ENCODE measurements at regions not wholly inside any gene's neighbourhood (a gene's known extent, or its start where the extent isn't known, plus 50 kb on each side); places are given as distances from the start of the nearest gene placed in this dataset.
"Not testable (repeated sequence)": the region's sequence is repeated elsewhere in the genome, so short reads cannot be mapped to it uniquely, and the experiment has no call there.

GRCh38 chr7:121744319-121744718 lies 128.6 kb upstream of the PTPRZ1 start:
- H3K4me3 ChIP-seq (ENCODE audit: low read length) = no peak overlapping the region
- no peak overlapping the region for H4K5ac ChIP-seq (ENCODE audit: low read length)
- no peaks in the 10 kb centered on the region for H3K4me1 ChIP-seq (ENCODE audit: control insufficient read depth, low read depth, low read length)
- no peaks in the 10 kb centered on the region for H3K36me3 ChIP-seq (ENCODE audit: control insufficient read depth, insufficient read depth, low read length)
- no peaks in the 10 kb centered on the region for H3K79me1 ChIP-seq (ENCODE audit: low read length)
- H3K27ac ChIP-seq (ENCODE audit: low read depth, low read length) = no peak overlapping the region
- no peak overlapping the region for H4K8ac ChIP-seq (ENCODE audit: low read depth, low read length)
- H3K4ac ChIP-seq (ENCODE audit: low read depth, low read length) = no peak overlapping the region
- no peak overlapping the region for H2BK120ac ChIP-seq (ENCODE audit: low read depth, low read length)
- H3K4me2 ChIP-seq (ENCODE audit: low read length) = no peak overlapping the region
- H2BK15ac ChIP-seq (replicated peaks; ENCODE audit: low read depth) = no peak overlapping the region
- H2AK5ac ChIP-seq (ENCODE audit: low read length) = no peak overlapping the region
- no CpG with 5 or more reads among the region's 3 CpGs for WGBS (ENCODE audit: extremely low coverage, insufficient coverage, low lambda C conversion rate)
- H3K79me2 ChIP-seq (ENCODE audit: control insufficient read depth, insufficient read depth, low read length) = no peaks in the 10 kb centered on the region
- no peak overlapping the region for H3K9ac ChIP-seq (ENCODE audit: low read length)
- no peak overlapping the region for H2BK5ac ChIP-seq (ENCODE audit: low read length)
- no peaks in the 10 kb centered on the region for H3K27me3 ChIP-seq (ENCODE audit: insufficient read depth, low read length, poor library complexity)
- no peak for DNase-seq
- H3K18ac ChIP-seq (ENCODE audit: low read length) = no peak overlapping the region
- H3K23ac ChIP-seq (ENCODE audit: low read length) = no peak overlapping the region
- no peak overlapping the region for H3K56ac ChIP-seq (ENCODE audit: low read length)

GRCh38 chr7:121741896-121742295 lies 131.1 kb upstream of the PTPRZ1 start:
- Histone ChIP-seq H4K8ac (ENCODE audit: low read depth, low read length) (no peak overlapping the region), H2BK5ac (ENCODE audit: low read length) (no peak overlapping the region), H3K23ac (ENCODE audit: low read length) (no peak overlapping the region), H3K27me3 (ENCODE audit: insufficient read depth, low read length, poor library complexity) (no peaks in the 10 kb centered on the region), H3K4me3 (ENCODE audit: low read length) (no peak overlapping the region), H4K5ac (ENCODE audit: low read length) (no peak overlapping the region), H2BK120ac (ENCODE audit: low read depth, low read length) (no peak overlapping the region), H3K79me2 (ENCODE audit: control insufficient read depth, insufficient read depth, low read length) (no peaks in the 10 kb centered on the region), H3K56ac (ENCODE audit: low read length) (no peak overlapping the region), H3K9ac (ENCODE audit: low read length) (no peak overlapping the region), H2AK5ac (ENCODE audit: low read length) (no peak overlapping the region), H2BK15ac (replicated peaks; ENCODE audit: low read depth) (no peak overlapping the region), H3K36me3 (ENCODE audit: control insufficient read depth, insufficient read depth, low read length) (no peaks in the 10 kb centered on the region), H3K79me1 (ENCODE audit: low read length) (no peaks in the 10 kb centered on the region), H3K4me2 (ENCODE audit: low read length) (no peak overlapping the region), H3K18ac (ENCODE audit: low read length) (no peak overlapping the region), H3K27ac (ENCODE audit: low read depth, low read length) (no peak overlapping the region), H3K4ac (ENCODE audit: low read depth, low read length) (no peak overlapping the region), H3K4me1 (ENCODE audit: control insufficient read depth, low read depth, low read length) (no peaks in the 10 kb centered on the region)
- DNase-seq = no peak

DNA sequence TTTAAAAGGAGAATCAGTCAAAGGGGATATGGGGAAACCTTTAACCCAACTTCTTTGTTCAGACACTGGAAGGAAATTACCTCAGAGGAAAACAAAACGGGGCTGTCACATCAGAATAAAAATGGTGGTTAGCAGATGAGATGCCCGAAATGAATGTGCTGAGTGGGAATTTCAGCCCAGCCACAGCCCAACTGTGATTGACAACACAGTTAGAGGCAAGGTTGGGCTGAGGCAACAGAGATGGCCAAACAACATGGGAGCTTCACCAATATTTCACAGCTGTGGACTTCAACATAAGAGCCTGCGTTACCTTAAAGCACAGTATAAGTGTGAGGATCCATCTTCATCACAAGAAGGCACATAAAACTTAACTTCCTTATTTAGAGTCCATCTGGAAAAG lies 133.5 kb upstream of the PTPRZ1 start:
- H4K8ac ChIP-seq (ENCODE audit: low read depth, low read length) = no peak overlapping the region
- no peak overlapping the region for H3K4ac ChIP-seq (ENCODE audit: low read depth, low read length)
- no peak overlapping the region for H3K4me3 ChIP-seq (ENCODE audit: low read length)
- peak; percentile 7 for DNase-seq
- H2BK120ac ChIP-seq (ENCODE audit: low read depth, low read length) = no peak overlapping the region
- H3K9ac ChIP-seq (ENCODE audit: low read length) = no peak overlapping the region
- H2BK5ac ChIP-seq (ENCODE audit: low read length) = no peak overlapping the region
- no peaks in the 10 kb centered on the region for H3K79me2 ChIP-seq (ENCODE audit: control insufficient read depth, insufficient read depth, low read length)
- no peak overlapping the region for H2AK5ac ChIP-seq (ENCODE audit: low read length)
- H3K79me1 ChIP-seq (ENCODE audit: low read length) = no peaks in the 10 kb centered on the region
- H4K5ac ChIP-seq (ENCODE audit: low read length) = no peak overlapping the region
- H3K23ac ChIP-seq (ENCODE audit: low read length) = no peak overlapping the region
- no peak overlapping the region for H2BK15ac ChIP-seq (replicated peaks; ENCODE audit: low read depth)
- H3K36me3 ChIP-seq (ENCODE audit: control insufficient read depth, insufficient read depth, low read length) = no peaks in the 10 kb centered on the region
- no CpG with 5 or more reads among the region's 3 CpGs for WGBS (ENCODE audit: extremely low coverage, insufficient coverage, low lambda C conversion rate)
- H3K18ac ChIP-seq (ENCODE audit: low read length) = no peak overlapping the region
- no peak overlapping the region for H3K56ac ChIP-seq (ENCODE audit: low read length)
- no peaks in the 10 kb centered on the region for H3K27me3 ChIP-seq (ENCODE audit: insufficient read depth, low read length, poor library complexity)
- H3K4me2 ChIP-seq (ENCODE audit: low read length) = no peak overlapping the region
- H3K27ac ChIP-seq (ENCODE audit: low read depth, low read length) = no peak overlapping the region
- no peaks in the 10 kb centered on the region for H3K4me1 ChIP-seq (ENCODE audit: control insufficient read depth, low read depth, low read length)

DNA sequence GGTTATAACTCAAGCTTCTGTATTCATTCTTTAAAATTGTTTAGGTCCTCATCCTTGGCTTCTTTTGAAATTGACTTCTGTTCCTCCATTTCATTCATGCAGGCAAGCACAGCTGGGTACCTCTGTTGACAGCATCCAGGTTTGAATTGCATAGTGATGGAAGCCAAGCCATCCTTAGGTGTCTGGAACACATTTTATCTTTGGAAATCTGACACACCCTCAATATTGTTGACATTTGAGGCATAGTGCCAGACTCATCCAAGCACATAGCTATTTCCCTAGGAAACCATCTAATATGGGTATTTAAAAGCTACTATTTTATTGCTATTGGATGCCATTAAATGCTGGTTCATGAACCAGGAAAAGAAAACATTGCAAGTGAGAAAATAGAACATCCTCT lies 142.1 kb upstream of the PTPRZ1 start:
- no peaks in the 10 kb centered on the region for H3K79me1 ChIP-seq (ENCODE audit: low read length)
- H3K27me3 ChIP-seq (ENCODE audit: insufficient read depth, low read length, poor library complexity) = no peaks in the 10 kb centered on the region
- no peak overlapping the region for H3K18ac ChIP-seq (ENCODE audit: low read length)
- no peak overlapping the region for H3K27ac ChIP-seq (ENCODE audit: low read depth, low read length)
- H3K4me1 ChIP-seq (ENCODE audit: control insufficient read depth, low read depth, low read length) = no peaks in the 10 kb centered on the region
- no peak for DNase-seq
- H3K79me2 ChIP-seq (ENCODE audit: control insufficient read depth, insufficient read depth, low read length) = no peaks in the 10 kb centered on the region
- H3K9ac ChIP-seq (ENCODE audit: low read length) = no peak overlapping the region
- H4K8ac ChIP-seq (ENCODE audit: low read depth, low read length) = no peak overlapping the region
- no peak overlapping the region for H3K4me3 ChIP-seq (ENCODE audit: low read length)
- no peak overlapping the region for H2BK15ac ChIP-seq (replicated peaks; ENCODE audit: low read depth)
- no peaks in the 10 kb centered on the region for H3K36me3 ChIP-seq (ENCODE audit: control insufficient read depth, insufficient read depth, low read length)
- no peak overlapping the region for H3K56ac ChIP-seq (ENCODE audit: low read length)
- H3K4me2 ChIP-seq (ENCODE audit: low read length) = no peak overlapping the region
- no peak overlapping the region for H3K4ac ChIP-seq (ENCODE audit: low read depth, low read length)
- H2BK5ac ChIP-seq (ENCODE audit: low read length) = no peak overlapping the region
- H4K5ac ChIP-seq (ENCODE audit: low read length) = no peak overlapping the region
- H3K23ac ChIP-seq (ENCODE audit: low read length) = no peak overlapping the region
- H2BK120ac ChIP-seq (ENCODE audit: low read depth, low read length) = no peak overlapping the region
- H2AK5ac ChIP-seq (ENCODE audit: low read length) = no peak overlapping the region

GRCh38 chr7:121714559-121715303 lies 158.2 kb upstream of the PTPRZ1 start:
- Histone ChIP-seq H3K79me2 (ENCODE audit: control insufficient read depth, insufficient read depth, low read length) (no peaks in the 10 kb centered on the region), H2AK5ac (ENCODE audit: low read length) (no peak overlapping the region), H3K4ac (ENCODE audit: low read depth, low read length) (no peak overlapping the region), H3K56ac (ENCODE audit: low read length) (no peak overlapping the region), H3K23ac (ENCODE audit: low read length) (no peak overlapping the region), H3K27me3 (ENCODE audit: insufficient read depth, low read length, poor library complexity) (no peaks in the 10 kb centered on the region), H3K36me3 (ENCODE audit: control insufficient read depth, insufficient read depth, low read length) (no peaks in the 10 kb centered on the region), H3K27ac (ENCODE audit: low read depth, low read length) (no peak overlapping the region), H2BK5ac (ENCODE audit: low read length) (no peak overlapping the region), H4K8ac (ENCODE audit: low read depth, low read length) (no peak overlapping the region), H3K9ac (ENCODE audit: low read length) (no peak overlapping the region), H3K4me3 (ENCODE audit: low read length) (no peak overlapping the region), H3K4me1 (ENCODE audit: control insufficient read depth, low read depth, low read length) (no peaks in the 10 kb centered on the region), H2BK120ac (ENCODE audit: low read depth, low read length) (no peak overlapping the region), H2BK15ac (replicated peaks; ENCODE audit: low read depth) (no peak overlapping the region), H3K18ac (ENCODE audit: low read length) (no peak overlapping the region), H3K79me1 (ENCODE audit: low read length) (no peaks in the 10 kb centered on the region), H3K4me2 (ENCODE audit: low read length) (no peak overlapping the region), H4K5ac (ENCODE audit: low read length) (no peak overlapping the region)
- no CpG with 5 or more reads among the region's 3 CpGs for WGBS (ENCODE audit: extremely low coverage, insufficient coverage, low lambda C conversion rate)
- peak; percentile 57 for DNase-seq

- WGBS (ENCODE audit: extremely low coverage, insufficient coverage, low lambda C conversion rate) = no CpG with 5 or more reads among the region's 5 CpGs
- DNase-seq; H4K5ac ChIP-seq (ENCODE audit: low read length); H3K4me3 ChIP-seq (ENCODE audit: low read length); H3K4me2 ChIP-seq (ENCODE audit: low read length); H2BK120ac ChIP-seq (ENCODE audit: low read depth, low read length); H3K56ac ChIP-seq (ENCODE audit: low read length); H4K8ac ChIP-seq (ENCODE audit: low read depth, low read length); H2BK15ac ChIP-seq (replicated peaks; ENCODE audit: low read depth); H3K9ac ChIP-seq (ENCODE audit: low read length); H3K4ac ChIP-seq (ENCODE audit: low read depth, low read length); H3K27ac ChIP-seq (ENCODE audit: low read depth, low read length); H3K79me2 ChIP-seq (ENCODE audit: control insufficient read depth, insufficient read depth, low read length); H3K79me1 ChIP-seq (ENCODE audit: low read length); H3K36me3 ChIP-seq (ENCODE audit: control insufficient read depth, insufficient read depth, low read length); H2AK5ac ChIP-seq (ENCODE audit: low read length); H3K4me1 ChIP-seq (ENCODE audit: control insufficient read depth, low read depth, low read length); H3K18ac ChIP-seq (ENCODE audit: low read length); H2BK5ac ChIP-seq (ENCODE audit: low read length); H3K23ac ChIP-seq (ENCODE audit: low read length); H3K27me3 ChIP-seq (ENCODE audit: insufficient read depth, low read length, poor library complexity): not testable (repeated sequence)
Observed at GRCh38 chr7:121712961-121713360, 160.0 kb upstream of the PTPRZ1 start.

Measured in mesendoderm (in vitro differentiated cells).